CD14-positive monocyte (primary cell): ENCODE measurements at regions not wholly inside any gene's neighbourhood (a gene's known extent, or its start where the extent isn't known, plus 50 kb on each side); places are given as distances from the start of the nearest gene placed in this dataset.

Experiments used
- DNase-seq, 3 donors: peaks; one replicate each; pipeline ENCODE4 v3.0.0-alpha.2; 2011 to 2022
- H2AFZ ChIP-seq: 2 replicates; pipeline ENCODE4 v1.6.0; 2012; ENCODE audit warnings: mild to moderate bottlenecking, low read depth, low read length, inconsistent platforms; ENCODE audit not compliant: insufficient read depth, poor library complexity, severe bottlenecking
- H3K27ac ChIP-seq, 2 donors: 1 replicate in 1 of 2; 2 replicates in 1 of 2; pipeline ENCODE4 v1.5.1; 2012 to 2013; ENCODE audit warnings: low read length in 2 of 2, control low read depth in 1 of 2, inconsistent platforms in 1 of 2, low read depth in 1 of 2, mild to moderate bottlenecking in 1 of 2
- H3K27me3 ChIP-seq, 2 donors: one replicate each; pipeline versions ENCODE4 v1.6.0 to v1.6.1; 2011 to 2013; ENCODE audit warnings: low read length in 2 of 2; ENCODE audit not compliant: control insufficient read depth in 2 of 2, insufficient read depth in 2 of 2
- H3K36me3 ChIP-seq, 2 donors: replicated peaks in 1 of 2; 1 replicate in 1 of 2; 2 replicates in 1 of 2; pipeline versions ENCODE4 v1.5.1 to v1.6.1; 2012 to 2013; ENCODE audit warnings: low read length in 2 of 2, control low read depth in 1 of 2, inconsistent platforms in 1 of 2, mild to moderate bottlenecking in 1 of 2; ENCODE audit not compliant: insufficient read depth in 2 of 2, control insufficient read depth in 1 of 2
- H3K4me1 ChIP-seq, 2 donors: 1 replicate in 1 of 2; 2 replicates in 1 of 2; pipeline versions ENCODE4 v1.5.1 to v1.6.1; 2012 to 2013; ENCODE audit warnings: low read length in 2 of 2, control low read depth in 1 of 2, inconsistent platforms in 1 of 2, mild to moderate bottlenecking in 1 of 2, moderate library complexity in 1 of 2; ENCODE audit not compliant: insufficient read depth in 2 of 2, control insufficient read depth in 1 of 2
- H3K4me2 ChIP-seq: replicated peaks from 2 replicates; pipeline ENCODE3; 2012; ENCODE audit warnings: low read length, moderate library complexity, mild to moderate bottlenecking; ENCODE audit not compliant: poor library complexity, severe bottlenecking; ENCODE audit errors: extremely low read depth
- H3K4me3 ChIP-seq, 3 experiments: fragments of 200-600 bp in 1 of 3; sonication (generic) in 1 of 3; replicated peaks in 1 of 3; 1 replicate in 2 of 3; 2 replicates in 1 of 3; pipeline ENCODE4 v1.5.1; 2011 to 2013; ENCODE audit warnings: low read length in 3 of 3, mild to moderate bottlenecking in 3 of 3, control low read depth in 2 of 3, low read depth in 2 of 3, inconsistent platforms in 1 of 3, moderate library complexity in 1 of 3
- H3K79me2 ChIP-seq: 2 replicates; pipeline ENCODE4 v1.6.0; 2012; ENCODE audit warnings: mild to moderate bottlenecking, control low read depth, inconsistent platforms, low read length, moderate library complexity; ENCODE audit not compliant: insufficient read depth
- H3K9ac ChIP-seq: 2 replicates; pipeline ENCODE4 v1.6.0; 2017; ENCODE audit warnings: low read length, mild to moderate bottlenecking; ENCODE audit not compliant: insufficient read depth, poor library complexity, severe bottlenecking
- H3K9me3 ChIP-seq, 2 donors: replicated peaks in 1 of 2; 1 replicate in 1 of 2; 2 replicates in 1 of 2; pipeline versions ENCODE4 v1.5.1 to v1.6.1; 2012 to 2013; ENCODE audit warnings: low read length in 2 of 2, control low read depth in 1 of 2; ENCODE audit not compliant: control insufficient read depth in 1 of 2, insufficient read depth in 1 of 2
- H4K20me1 ChIP-seq: 2 replicates; pipeline ENCODE4 v1.6.0; 2012; ENCODE audit warnings: mild to moderate bottlenecking, low read length, control low read depth, moderate library complexity; ENCODE audit not compliant: insufficient read depth
- H3K27ac Mint-ChIP-seq, 7 donors: one replicate each; pipeline ENCODE4 v1.8.0; 2020; ENCODE audit warnings: mild to moderate bottlenecking in 7 of 7, mixed read lengths in 7 of 7, moderate library complexity in 6 of 7, inconsistent platforms in 2 of 7
- H3K27me3 Mint-ChIP-seq, 3 donors: one replicate each; pipeline ENCODE4 v1.8.0; 2021 to 2022; ENCODE audit warnings: low read depth in 3 of 3, mild to moderate bottlenecking in 3 of 3, mixed read lengths in 3 of 3, moderate library complexity in 3 of 3, inconsistent platforms in 1 of 3
- H3K36me3 Mint-ChIP-seq, 2 donors: one replicate each; pipeline ENCODE4 v1.8.0; 2020; ENCODE audit warnings: mixed read lengths in 2 of 2, inconsistent platforms in 1 of 2, mild to moderate bottlenecking in 1 of 2
- H3K4me1 Mint-ChIP-seq: one replicate; pipeline ENCODE4 v1.8.0; 2020; ENCODE audit warnings: mild to moderate bottlenecking, mixed read lengths
- H3K4me3 Mint-ChIP-seq, 2 donors: one replicate each; pipeline ENCODE4 v1.8.0; 2020; ENCODE audit warnings: mild to moderate bottlenecking in 2 of 2, mixed read lengths in 2 of 2, moderate library complexity in 1 of 2
- H3K9me3 Mint-ChIP-seq, 7 donors: one replicate each; pipeline ENCODE4 v1.8.0; 2020 to 2022; ENCODE audit warnings: mixed read lengths in 7 of 7, mild to moderate bottlenecking in 6 of 7, moderate library complexity in 6 of 7, inconsistent platforms in 2 of 7
- WGBS: methylation state at CpG from one replicate; pipeline ENCODE4 v1.1.5; 2013; ENCODE audit warnings: missing lambda C conversion rate; ENCODE audit not compliant: insufficient coverage; 5-methylcytosine and 5-hydroxymethylcytosine counted together
- intact Hi-C, 2 donors: fragments of 100-400 bp; cut with micrococcal nuclease; formaldehyde crosslinking; loops; one replicate each; pipeline versions ENCODE4 v1.15.0 to v1.15.1; 2023
- TF ChIP-seq, protein P1 (sequence below): fragments of 200-600 bp; IDR thresholded peaks from one replicate; pipeline ENCODE4 v1.8.0; 2022; ENCODE audit warnings: antibody characterized with exemption, mild to moderate bottlenecking

DNA sequence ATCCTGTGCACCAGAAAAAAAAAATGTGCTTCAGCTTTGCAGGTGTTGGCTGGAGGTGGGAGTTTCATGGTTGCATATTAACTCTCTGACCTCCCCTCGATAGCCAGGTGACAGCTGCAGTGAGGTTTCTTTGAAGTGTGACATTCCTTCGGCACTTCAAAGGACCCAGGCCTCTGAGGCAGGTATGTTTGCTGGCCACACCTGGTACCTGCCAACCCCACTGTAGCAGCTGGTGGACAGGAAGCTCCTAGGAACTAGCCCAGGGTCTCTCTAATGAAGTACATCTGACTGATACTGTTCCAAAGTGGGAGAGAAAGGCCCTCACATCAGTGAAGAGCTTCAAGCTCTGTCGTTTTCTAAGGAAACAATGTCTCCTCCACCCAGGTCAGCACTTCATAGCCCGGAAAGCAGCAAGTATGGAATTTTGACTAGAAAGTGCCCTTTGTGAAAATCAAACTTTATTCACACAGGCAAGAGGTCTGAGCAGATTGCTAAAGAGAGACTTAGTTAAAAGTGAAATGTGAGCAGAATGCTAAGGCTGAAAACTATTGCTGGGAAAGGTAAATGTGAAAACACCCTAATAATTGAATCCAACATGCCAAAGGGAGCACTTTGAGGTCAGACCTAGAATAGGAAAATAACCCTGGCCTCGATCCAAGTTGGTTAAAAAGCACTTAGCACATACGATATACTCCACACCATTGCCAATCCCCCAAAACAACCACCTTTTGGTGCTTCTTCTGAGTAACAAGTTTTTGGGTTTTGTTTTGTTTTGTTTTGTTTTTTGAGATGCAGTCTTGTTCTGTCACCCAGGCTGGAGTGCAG, 71.3 kb downstream of the PHLDA1 start:
- Histone ChIP-seq H3K4me3 (no peak overlapping the region), H3K9ac (no peak overlapping the region), H3K27ac (no peak overlapping the region), H3K79me2 (no peaks in the 10 kb centered on the region), H3K4me1 (peaks cover 13 to 14% of the 10 kb centered on the region in 2 donors), H3K4me2 (no peak overlapping the region), H3K27me3 (no peaks in the 10 kb centered on the region), H2AFZ (peak overlapping the region; percentile 7), H3K9me3 (no peaks in the 10 kb centered on the region), H4K20me1 (no peaks in the 10 kb centered on the region), H3K36me3 (no peaks in the 10 kb centered on the region)
- intact Hi-C loops, result no loop called here
- Mint-ChIP-seq H3K9me3 (peaks cover 0 to 2% (median 0%) of the 10 kb centered on the region in 7 donors), H3K27ac (peak overlapping the region in 1 of 7 donors; percentile 36), H3K36me3 (no peaks in the 10 kb centered on the region), H3K4me3 (no peak overlapping the region), H3K27me3 (peaks cover 1 to 7% (median 2%) of the 10 kb centered on the region in 3 donors), H3K4me1 (peaks cover 16% of the 10 kb centered on the region)
- DNase-seq, result no peak
- TF ChIP-seq, protein P1, sequence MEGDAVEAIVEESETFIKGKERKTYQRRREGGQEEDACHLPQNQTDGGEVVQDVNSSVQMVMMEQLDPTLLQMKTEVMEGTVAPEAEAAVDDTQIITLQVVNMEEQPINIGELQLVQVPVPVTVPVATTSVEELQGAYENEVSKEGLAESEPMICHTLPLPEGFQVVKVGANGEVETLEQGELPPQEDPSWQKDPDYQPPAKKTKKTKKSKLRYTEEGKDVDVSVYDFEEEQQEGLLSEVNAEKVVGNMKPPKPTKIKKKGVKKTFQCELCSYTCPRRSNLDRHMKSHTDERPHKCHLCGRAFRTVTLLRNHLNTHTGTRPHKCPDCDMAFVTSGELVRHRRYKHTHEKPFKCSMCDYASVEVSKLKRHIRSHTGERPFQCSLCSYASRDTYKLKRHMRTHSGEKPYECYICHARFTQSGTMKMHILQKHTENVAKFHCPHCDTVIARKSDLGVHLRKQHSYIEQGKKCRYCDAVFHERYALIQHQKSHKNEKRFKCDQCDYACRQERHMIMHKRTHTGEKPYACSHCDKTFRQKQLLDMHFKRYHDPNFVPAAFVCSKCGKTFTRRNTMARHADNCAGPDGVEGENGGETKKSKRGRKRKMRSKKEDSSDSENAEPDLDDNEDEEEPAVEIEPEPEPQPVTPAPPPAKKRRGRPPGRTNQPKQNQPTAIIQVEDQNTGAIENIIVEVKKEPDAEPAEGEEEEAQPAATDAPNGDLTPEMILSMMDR, result no peak
- no CpG with 5 or more reads among the region's 6 CpGs for whole genome bisulfite sequencing

DNA sequence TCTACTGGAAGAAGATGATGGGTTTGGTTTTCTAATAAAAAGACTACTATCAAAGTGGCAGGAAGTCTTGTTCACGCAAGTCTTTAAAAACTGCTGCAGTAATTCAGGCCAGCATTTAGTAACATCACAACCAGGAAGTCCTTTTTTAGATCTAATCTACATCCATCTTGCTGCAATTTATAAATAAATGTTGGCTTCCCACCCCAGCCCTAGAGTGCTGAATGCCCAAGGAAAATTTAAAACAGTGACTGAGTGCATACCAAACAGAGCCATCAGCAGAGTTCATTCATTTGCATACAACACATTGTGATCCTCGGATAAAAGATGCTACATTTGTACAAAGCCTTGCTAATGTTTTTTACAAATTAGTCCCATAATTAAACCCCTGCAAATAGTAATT, 72.1 kb downstream of the PHLDA1 start:
- Histone ChIP-seq H3K4me1 (peaks cover 8 to 9% of the 10 kb centered on the region in 2 donors), H3K9ac (no peak overlapping the region), H3K4me2 (no peak overlapping the region), H4K20me1 (no peaks in the 10 kb centered on the region), H3K4me3 (no peak overlapping the region), H3K27ac (no peak overlapping the region), H2AFZ (no peak overlapping the region), H3K27me3 (no peaks in the 10 kb centered on the region), H3K36me3 (no peaks in the 10 kb centered on the region), H3K9me3 (no peaks in the 10 kb centered on the region), H3K79me2 (no peaks in the 10 kb centered on the region)
- peaks cover 0 to 2% (median 0%) of the 10 kb centered on the region in 7 donors for H3K9me3 Mint-ChIP-seq
- no peak for DNase-seq
- WGBS, result no CpG with 5 or more reads among the region's 2 CpGs
- H3K4me3 Mint-ChIP-seq, result no peak overlapping the region
- no peak overlapping the region for H3K27ac Mint-ChIP-seq
- peaks cover 12% of the 10 kb centered on the region for H3K4me1 Mint-ChIP-seq
- peaks cover 1 to 7% (median 6%) of the 10 kb centered on the region in 3 donors for H3K27me3 Mint-ChIP-seq
- intact Hi-C loops, result loop anchor here in 1 of 2 donors (10.0 kb wide), 1 partner anchor 75 kb away; the partner anchor contains the start of gene PHLDA1
- TF ChIP-seq, protein P1, result no peak
- no peaks in the 10 kb centered on the region for H3K36me3 Mint-ChIP-seq
